NCI-H2029 (cell line): ENCODE measurements at regions not wholly inside any gene's neighbourhood (a gene's known extent, or its start where the extent isn't known, plus 50 kb on each side); places are given as distances from the start of the nearest gene placed in this dataset.
A peak's percentile ranks its signal among the peaks of the same experiment; 100 is the strongest.
"Not testable (repeated sequence)": the region's sequence is repeated elsewhere in the genome, so short reads cannot be mapped to it uniquely, and the experiment has no call there.

ENCODE experiments used
- DNase-seq: peaks from one replicate; lab custom pipeline; 2025; lab: John Stamatoyannopoulos, UW

GRCh38 chr5:145574889-145575573 lies 260.1 kb downstream of the PRELID2 start:
- DNase-seq, result no peak

GRCh38 chr5:145568581-145568980 lies 266.6 kb downstream of the PRELID2 start:
- DNase-seq, result peak; percentile 32

GRCh38 chr5:145562931-145563330 lies 272.2 kb downstream of the PRELID2 start:
- no peak for DNase-seq

- DNase-seq, result no peak
Measured at GRCh38 chr5:145558288-145558687, 276.9 kb downstream of the PRELID2 start.

GRCh38 chr5:145557345-145557744 lies 277.8 kb downstream of the PRELID2 start:
- DNase-seq, result no peak

GRCh38 chr5:145554399-145554798 lies 280.7 kb downstream of the PRELID2 start:
- no peak for DNase-seq

- DNase-seq, result no peak
Measured at GRCh38 chr5:145553177-145553576, 282.0 kb downstream of the PRELID2 start.

GRCh38 chr5:145551714-145552113 lies 283.4 kb downstream of the PRELID2 start:
- DNase-seq, result no peak

- no peak for DNase-seq
Measured at GRCh38 chr5:145548097-145548496, 287.0 kb downstream of the PRELID2 start.

- no peak for DNase-seq
Measured at GRCh38 chr5:145544401-145544800, 290.7 kb downstream of the PRELID2 start.

- DNase-seq, result no peak
Measured at GRCh38 chr5:145543968-145544367, 291.2 kb downstream of the PRELID2 start.

GRCh38 chr5:145540375-145540774 lies 294.8 kb downstream of the PRELID2 start:
- no peak for DNase-seq

GRCh38 chr5:145539201-145539600 lies 295.9 kb downstream of the PRELID2 start:
- DNase-seq, result no peak

GRCh38 chr5:145536133-145536532 lies 299.0 kb downstream of the PRELID2 start:
- DNase-seq, result no peak

- DNase-seq, result no peak
Measured at GRCh38 chr5:145531038-145531734, 304.0 kb downstream of the PRELID2 start.

- no peak for DNase-seq
Measured at GRCh38 chr5:145521523-145521922, 313.6 kb downstream of the PRELID2 start.

- DNase-seq, result no peak
Measured at GRCh38 chr5:145521066-145521465, 314.1 kb downstream of the PRELID2 start.

GRCh38 chr5:145520335-145520734 lies 314.8 kb downstream of the PRELID2 start:
- DNase-seq, result no peak

- DNase-seq, result not testable (repeated sequence)
Measured at GRCh38 chr5:145517588-145517987, 317.6 kb downstream of the PRELID2 start.

GRCh38 chr5:145511351-145511750 lies 323.8 kb downstream of the PRELID2 start:
- no peak for DNase-seq

GRCh38 chr5:145510769-145511168 lies 324.4 kb downstream of the PRELID2 start:
- DNase-seq, result no peak

- DNase-seq, result no peak
Measured at GRCh38 chr5:145510324-145510723, 324.8 kb downstream of the PRELID2 start.

- no peak for DNase-seq
Measured at GRCh38 chr5:145509336-145510136, 325.6 kb downstream of the PRELID2 start.
